AG20443 (cell line): ENCODE measurements at regions not wholly inside any gene's neighbourhood (a gene's known extent, or its start where the extent isn't known, plus 50 kb on each side); places are given as distances from the start of the nearest gene placed in this dataset.
"Not testable (repeated sequence)": the region's sequence is repeated elsewhere in the genome, so short reads cannot be mapped to it uniquely, and the experiment has no call there.

Source experiments
- DNase-seq: peaks from one replicate; pipeline ENCODE4 v3.0.0; 2012; ENCODE audit warnings: low spot score, mixed read lengths

- no peak for DNase-seq
These were observed 97.6 kb downstream of the LYZL2 start for GRCh38 chr10:30531751-30532530.

- DNase-seq, result no peak
These were observed 95.5 kb downstream of the MAP3K8 start for GRCh38 chr10:30529373-30529998.

GRCh38 chr10:30528429-30528786 lies 94.4 kb downstream of the MAP3K8 start:
- DNase-seq, result no peak

- no peak for DNase-seq
These were observed 93.8 kb downstream of the MAP3K8 start for GRCh38 chr10:30527623-30528428.

GRCh38 chr10:30522661-30523078 lies 88.7 kb downstream of the MAP3K8 start:
- not testable (repeated sequence) for DNase-seq

- no peak for DNase-seq
These were observed 84.9 kb downstream of the MAP3K8 start for GRCh38 chr10:30518907-30519306.
